Heart left ventricle (tissue), 16 donors: ENCODE measurements at regions not wholly inside any gene's neighbourhood (a gene's known extent, or its start where the extent isn't known, plus 50 kb on each side); places are given as distances from the start of the nearest gene placed in this dataset.

Source experiments
- ATAC-seq, 4 donors: fragments of 200-7000 bp; cut with Tn5 transposase; one replicate each; pipeline ENCODE4 v1.9.1; 2020 to 2022; ENCODE audit warnings: moderate library complexity in 4 of 4, mild to moderate bottlenecking in 3 of 4, moderate number of reproducible peaks in 1 of 4
- DNase-seq, 5 donors: peaks; one replicate each; pipeline ENCODE4 v3.0.0-alpha.2; 2020
- H3K27ac ChIP-seq, 12 donors: fragments of 200-600 bp; sonication (generic) in 4 of 12; one replicate each; pipeline versions ENCODE4 v1.5.0 to v1.8.0; 2016 to 2022; ENCODE audit warnings: mild to moderate bottlenecking in 2 of 12
- H3K27me3 ChIP-seq, 9 donors: fragments of 200-600 bp; sonication (generic) in 2 of 9; one replicate each; pipeline versions ENCODE4 v1.5.1 to v1.8.0; 2016 to 2022; ENCODE audit warnings: mild to moderate bottlenecking in 3 of 9
- H3K36me3 ChIP-seq, 9 donors: fragments of 200-600 bp; sonication (generic) in 2 of 9; one replicate each; pipeline versions ENCODE4 v1.5.0 to v1.8.0; 2018 to 2022; ENCODE audit warnings: mild to moderate bottlenecking in 2 of 9
- H3K4me1 ChIP-seq, 12 donors: fragments of 200-600 bp; sonication (generic) in 4 of 12; one replicate each; pipeline versions ENCODE4 v1.5.0 to v1.8.0; 2016 to 2022; ENCODE audit warnings: mild to moderate bottlenecking in 3 of 12
- H3K4me3 ChIP-seq, 12 donors: fragments of 200-600 bp; sonication (generic) in 4 of 12; one replicate each; pipeline versions ENCODE4 v1.5.0 to v1.8.0; 2017 to 2022; ENCODE audit warnings: mild to moderate bottlenecking in 9 of 12, moderate library complexity in 4 of 12
- H3K9me3 ChIP-seq, 12 donors: fragments of 200-600 bp; sonication (generic) in 4 of 12; one replicate each; pipeline versions ENCODE4 v1.5.0 to v1.8.0; 2016 to 2022; ENCODE audit warnings: mild to moderate bottlenecking in 1 of 12
- POLR2A ChIP-seq, 2 donors: fragments of 450-650 bp; IDR thresholded peaks; one replicate each; pipeline ENCODE4 v1.6.1; 2017; ENCODE audit warnings: antibody characterized with exemption in 2 of 2, mild to moderate bottlenecking in 2 of 2, moderate library complexity in 2 of 2
- WGBS, 4 donors: extraction: QIAGEN DNeasy Blood & Tissue Kit in 2 of 4; methylation state at CpG; one replicate each; pipeline versions ENCODE4 v1.1.5 to v1.1.7; 2013 to 2018; 5-methylcytosine and 5-hydroxymethylcytosine counted together
- intact Hi-C, 10 donors: fragments of 100-400 bp; cut with DNase I; formaldehyde crosslinking; loops; one replicate each; pipeline versions ENCODE4 v1.11.1 to v1.14.2; 2022
- TF ChIP-seq, protein P1 (sequence below), 12 donors: fragments of 200-600 bp; sonication (generic) in 4 of 12; IDR thresholded peaks; one replicate each; pipeline versions ENCODE4 v1.5.0 to v1.8.0; 2018 to 2022; ENCODE audit warnings: antibody characterized with exemption in 12 of 12, mild to moderate bottlenecking in 5 of 12
- donor health status: ischemic (EF 13 %, LVEDD 7.1; RV severe dilation, severe dysfunction).
- donor health status: healthy with polysubstance abuse.
- donor health status: DM: no; HTN: yes; CAD: no.
- donor health status: DM: no; HTN: no; CAD: no.
- donor health status: ischemic (EF 25% LVEDD 6.9; RV normal size, moderate dysfunction).
- donor health status: ischemic (EF 25% LVEDD 5.7; RV mildly dilated, moderate dysfunction).
- donor health status: healthy.
- donor health status: DM: yes; HTN: yes; CAD: no.
- donor health status: ischemic (EF 35%, LVEDD 5.7; RV mildly dilated, moderate dysfunction).
- donor health status: nonischemic (EF 11% LVEDD 7.7; RV severe dilation, severe dysfunction).
- donor health status: DM: yes; HTN: yes; CAD: no.
- donor health status: PGD.
- donor health status: ischemic (EF 29% LVEDD 5.4; RV normal size, mild dysfunction).
- donor health status: nonischemic (EF 23%, LVEDD 6.1; RV moderate dilation, normal function).

GRCh38 chr15:67010898-67011616 is 54.3 kb upstream of the SMAD3 start:
- 74 to 86% (median 79%) methylated on average over 7 of the region's 7 CpGs for WGBS, 4 donors
- intact Hi-C loops = loop anchor here in 1 of 10 donors (10.0 kb wide), 1 partner anchor 56 kb away; no protein-coding TSS in a partner anchor
- no peaks in the 10 kb centered on the region for H3K36me3 ChIP-seq
- no peak overlapping the region for H3K27ac ChIP-seq
- H3K27me3 ChIP-seq = no peaks in the 10 kb centered on the region
- no peak for TF ChIP-seq POLR2A (IDR thresholded peaks at IDR 0.05)
- TF ChIP-seq, protein P1, sequence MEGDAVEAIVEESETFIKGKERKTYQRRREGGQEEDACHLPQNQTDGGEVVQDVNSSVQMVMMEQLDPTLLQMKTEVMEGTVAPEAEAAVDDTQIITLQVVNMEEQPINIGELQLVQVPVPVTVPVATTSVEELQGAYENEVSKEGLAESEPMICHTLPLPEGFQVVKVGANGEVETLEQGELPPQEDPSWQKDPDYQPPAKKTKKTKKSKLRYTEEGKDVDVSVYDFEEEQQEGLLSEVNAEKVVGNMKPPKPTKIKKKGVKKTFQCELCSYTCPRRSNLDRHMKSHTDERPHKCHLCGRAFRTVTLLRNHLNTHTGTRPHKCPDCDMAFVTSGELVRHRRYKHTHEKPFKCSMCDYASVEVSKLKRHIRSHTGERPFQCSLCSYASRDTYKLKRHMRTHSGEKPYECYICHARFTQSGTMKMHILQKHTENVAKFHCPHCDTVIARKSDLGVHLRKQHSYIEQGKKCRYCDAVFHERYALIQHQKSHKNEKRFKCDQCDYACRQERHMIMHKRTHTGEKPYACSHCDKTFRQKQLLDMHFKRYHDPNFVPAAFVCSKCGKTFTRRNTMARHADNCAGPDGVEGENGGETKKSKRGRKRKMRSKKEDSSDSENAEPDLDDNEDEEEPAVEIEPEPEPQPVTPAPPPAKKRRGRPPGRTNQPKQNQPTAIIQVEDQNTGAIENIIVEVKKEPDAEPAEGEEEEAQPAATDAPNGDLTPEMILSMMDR (IDR thresholded peaks at IDR 0.05) = no peak
- no peaks in the 10 kb centered on the region for H3K9me3 ChIP-seq
- H3K4me3 ChIP-seq = no peak overlapping the region
- peaks cover 0 to 19% (median 9%) of the 10 kb centered on the region in 12 donors for H3K4me1 ChIP-seq
- DNase-seq (no peak), ATAC-seq (no peak)

- 92 to 94% (median 93%) methylated on average over 6 of the region's 6 CpGs for WGBS, 4 donors
- TF ChIP-seq POLR2A (IDR thresholded peaks at IDR 0.05) = no peak
- TF ChIP-seq, protein P1 (IDR thresholded peaks at IDR 0.05) = no peak
- DNase-seq (no peak), ATAC-seq (no peak)
- intact Hi-C loops = loop anchor here in 1 of 10 donors (10.0 kb wide), 1 partner anchor 57 kb away; no protein-coding TSS in a partner anchor
- Histone ChIP-seq H3K4me3 (no peak overlapping the region), H3K27ac (no peak overlapping the region), H3K36me3 (no peaks in the 10 kb centered on the region), H3K4me1 (peaks cover 0 to 20% (median 9%) of the 10 kb centered on the region in 12 donors), H3K27me3 (no peaks in the 10 kb centered on the region), H3K9me3 (no peaks in the 10 kb centered on the region)
Measured at GRCh38 chr15:67011617-67012005, 53.8 kb upstream of the SMAD3 start.

DNA sequence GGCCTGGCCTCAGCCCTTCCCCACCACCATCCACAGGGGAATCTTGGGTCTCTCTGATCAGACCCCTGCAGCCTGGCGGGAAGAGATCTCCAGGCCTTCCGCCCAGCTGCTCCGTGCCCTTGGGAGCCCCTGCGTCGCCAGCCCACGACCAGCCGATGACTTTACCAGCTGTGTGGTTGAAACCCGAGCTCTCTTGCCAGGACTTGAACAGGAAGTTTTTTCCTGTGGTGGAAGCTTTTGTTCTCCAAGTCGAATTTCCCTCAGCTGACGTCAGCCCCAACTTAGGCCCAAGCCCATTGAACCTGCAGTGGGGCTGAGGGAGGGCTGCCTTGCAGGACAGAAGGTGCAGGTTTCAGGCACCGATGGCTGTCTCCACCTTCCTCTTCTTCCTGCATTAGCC is 51.7 kb upstream of the SMAD3 start:
- peak in 4 of 5 donors; percentile 71 to 74 (median 73) for DNase-seq
- intact Hi-C loops = loop anchor here in 1 of 10 donors (10.0 kb wide), 1 partner anchor 59 kb away; no protein-coding TSS in a partner anchor
- WGBS, 4 donors = 51 to 65% (median 53%) methylated on average over 10 to 11 of the region's 11 CpGs
- Histone ChIP-seq H3K9me3 (no peaks in the 10 kb centered on the region), H3K27ac (peak overlapping the region in 11 of 12 donors; percentile 5 to 69 (median 47)), H3K27me3 (no peaks in the 10 kb centered on the region), H3K4me3 (no peak overlapping the region), H3K36me3 (no peaks in the 10 kb centered on the region), H3K4me1 (peaks cover 0 to 35% (median 9%) of the 10 kb centered on the region in 12 donors)
- TF ChIP-seq, protein P1 (IDR thresholded peaks at IDR 0.05) = no peak
- no peak for TF ChIP-seq POLR2A (IDR thresholded peaks at IDR 0.05)
- peak; percentile 79 to 93 (median 82) for ATAC-seq
